ENCODE measurements at regions not wholly inside any gene's neighbourhood (a gene's known extent, or its start where the extent isn't known, plus 50 kb on each side); places are given as distances from the start of the nearest gene placed in this dataset.

GRCh38 chr2:47239119-47239969 lies 63.0 kb upstream of the CALM2 start:
- Histone ChIP-seq H3K9ac (ENCODE audit: low read length) (peak overlapping the region; percentile 11), H3F3A (ENCODE audit: insufficient read depth, low read length, poor library complexity, severe bottlenecking) (no peaks in the 10 kb centered on the region), H3K36me3 (ENCODE audit: insufficient read depth, low read length) (no peaks in the 10 kb centered on the region), H2AFZ (ENCODE audit: low read depth, low read length) (peak overlapping the region; percentile 19), H4K20me1 (ENCODE audit: insufficient read depth) (no peaks in the 10 kb centered on the region), H3K9me2 (ENCODE audit: insufficient read depth, low read length) (no peaks in the 10 kb centered on the region), H3K9me3 (ENCODE audit: low read length) (no peaks in the 10 kb centered on the region), H3K79me2 (replicated peaks; ENCODE audit: insufficient read depth, low read length) (no peaks in the 10 kb centered on the region), H3K27ac (ENCODE audit: low read length) (peak overlapping the region; percentile 19), H3K4me3 (ENCODE audit: low read length) (peak overlapping the region; percentile 17), H3K27me3 (ENCODE audit: insufficient read depth, low read depth, low read length) (no peaks in the 10 kb centered on the region), H3K4me2 (ENCODE audit: low read length) (no peak overlapping the region)
- TF ChIP-seq CTCF (IDR thresholded peaks at IDR 0.05; ENCODE audit: poor library complexity, severe bottlenecking) (no peak), EZH2 (IDR thresholded peaks at IDR 0.05; ENCODE audit: borderline replicate concordance, insufficient read depth, low read length, poor library complexity, severe bottlenecking) (no peak), RAD21 (conservative IDR thresholded peaks at IDR 0.05) (no peak), POLR2AphosphoS5 (IDR thresholded peaks at IDR 0.05) (no peak), SMC3 (conservative IDR thresholded peaks at IDR 0.05; ENCODE audit: poor library complexity) (no peak), MXI1 (conservative IDR thresholded peaks at IDR 0.05; ENCODE audit: poor library complexity, severe bottlenecking) (no peak), EP300 (conservative IDR thresholded peaks at IDR 0.05; ENCODE audit: poor library complexity, severe bottlenecking) (no peak), TAF1 (IDR thresholded peaks at IDR 0.05; ENCODE audit: low read depth) (no peak)
- TF ChIP-seq, protein P1, sequence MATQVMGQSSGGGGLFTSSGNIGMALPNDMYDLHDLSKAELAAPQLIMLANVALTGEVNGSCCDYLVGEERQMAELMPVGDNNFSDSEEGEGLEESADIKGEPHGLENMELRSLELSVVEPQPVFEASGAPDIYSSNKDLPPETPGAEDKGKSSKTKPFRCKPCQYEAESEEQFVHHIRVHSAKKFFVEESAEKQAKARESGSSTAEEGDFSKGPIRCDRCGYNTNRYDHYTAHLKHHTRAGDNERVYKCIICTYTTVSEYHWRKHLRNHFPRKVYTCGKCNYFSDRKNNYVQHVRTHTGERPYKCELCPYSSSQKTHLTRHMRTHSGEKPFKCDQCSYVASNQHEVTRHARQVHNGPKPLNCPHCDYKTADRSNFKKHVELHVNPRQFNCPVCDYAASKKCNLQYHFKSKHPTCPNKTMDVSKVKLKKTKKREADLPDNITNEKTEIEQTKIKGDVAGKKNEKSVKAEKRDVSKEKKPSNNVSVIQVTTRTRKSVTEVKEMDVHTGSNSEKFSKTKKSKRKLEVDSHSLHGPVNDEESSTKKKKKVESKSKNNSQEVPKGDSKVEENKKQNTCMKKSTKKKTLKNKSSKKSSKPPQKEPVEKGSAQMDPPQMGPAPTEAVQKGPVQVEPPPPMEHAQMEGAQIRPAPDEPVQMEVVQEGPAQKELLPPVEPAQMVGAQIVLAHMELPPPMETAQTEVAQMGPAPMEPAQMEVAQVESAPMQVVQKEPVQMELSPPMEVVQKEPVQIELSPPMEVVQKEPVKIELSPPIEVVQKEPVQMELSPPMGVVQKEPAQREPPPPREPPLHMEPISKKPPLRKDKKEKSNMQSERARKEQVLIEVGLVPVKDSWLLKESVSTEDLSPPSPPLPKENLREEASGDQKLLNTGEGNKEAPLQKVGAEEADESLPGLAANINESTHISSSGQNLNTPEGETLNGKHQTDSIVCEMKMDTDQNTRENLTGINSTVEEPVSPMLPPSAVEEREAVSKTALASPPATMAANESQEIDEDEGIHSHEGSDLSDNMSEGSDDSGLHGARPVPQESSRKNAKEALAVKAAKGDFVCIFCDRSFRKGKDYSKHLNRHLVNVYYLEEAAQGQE (IDR thresholded peaks at IDR 0.05; ENCODE audit: borderline replicate concordance), result no peak

DNA sequence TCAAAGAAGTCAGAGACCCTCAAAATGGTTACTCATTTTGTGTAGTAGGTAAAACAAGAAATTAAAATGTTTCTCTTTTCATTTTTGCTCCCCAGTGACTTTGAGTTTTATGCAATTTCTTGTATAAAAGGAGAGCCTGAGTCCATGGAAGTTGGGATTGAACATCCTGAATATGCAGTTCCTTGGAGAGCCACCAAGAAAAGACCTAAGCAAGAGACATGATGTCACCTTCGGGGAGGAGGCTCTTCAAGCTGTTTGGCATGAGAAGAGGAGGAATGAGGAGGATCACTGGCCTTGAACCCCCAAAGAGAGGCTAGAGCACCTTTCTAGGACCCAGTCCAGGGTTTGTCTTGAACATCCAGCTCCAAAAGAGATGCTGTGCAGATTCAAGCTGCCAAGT lies 62.3 kb upstream of the CALM2 start:
- Histone ChIP-seq H3K79me2 (replicated peaks; ENCODE audit: insufficient read depth, low read length) (no peaks in the 10 kb centered on the region), H2AFZ (ENCODE audit: low read depth, low read length) (no peak overlapping the region), H3F3A (ENCODE audit: insufficient read depth, low read length, poor library complexity, severe bottlenecking) (no peaks in the 10 kb centered on the region), H3K9me2 (ENCODE audit: insufficient read depth, low read length) (no peaks in the 10 kb centered on the region), H3K4me3 (ENCODE audit: low read length) (no peak overlapping the region), H3K27ac (ENCODE audit: low read length) (peak overlapping the region; percentile 19), H3K9ac (ENCODE audit: low read length) (peak overlapping the region; percentile 11), H3K36me3 (ENCODE audit: insufficient read depth, low read length) (no peaks in the 10 kb centered on the region), H3K9me3 (ENCODE audit: low read length) (no peaks in the 10 kb centered on the region), H3K4me2 (ENCODE audit: low read length) (no peak overlapping the region), H4K20me1 (ENCODE audit: insufficient read depth) (no peaks in the 10 kb centered on the region), H3K27me3 (ENCODE audit: insufficient read depth, low read depth, low read length) (no peaks in the 10 kb centered on the region)
- no peak for TF ChIP-seq MXI1 (conservative IDR thresholded peaks at IDR 0.05; ENCODE audit: poor library complexity, severe bottlenecking)
- TF ChIP-seq CTCF (IDR thresholded peaks at IDR 0.05; ENCODE audit: poor library complexity, severe bottlenecking), result no peak
- TF ChIP-seq, protein P1 (IDR thresholded peaks at IDR 0.05; ENCODE audit: borderline replicate concordance), result no peak
- no peak for TF ChIP-seq POLR2AphosphoS5 (IDR thresholded peaks at IDR 0.05)
- no peak for TF ChIP-seq SMC3 (conservative IDR thresholded peaks at IDR 0.05; ENCODE audit: poor library complexity)
- no peak for TF ChIP-seq TAF1 (IDR thresholded peaks at IDR 0.05; ENCODE audit: low read depth)
- no peak for TF ChIP-seq EP300 (conservative IDR thresholded peaks at IDR 0.05; ENCODE audit: poor library complexity, severe bottlenecking)
- TF ChIP-seq RAD21 (conservative IDR thresholded peaks at IDR 0.05), result no peak
- TF ChIP-seq EZH2 (IDR thresholded peaks at IDR 0.05; ENCODE audit: borderline replicate concordance, insufficient read depth, low read length, poor library complexity, severe bottlenecking), result no peak

All from neural cell (in vitro differentiated cells).